NB4 (cell line): ENCODE measurements at regions not wholly inside any gene's neighbourhood (a gene's known extent, or its start where the extent isn't known, plus 50 kb on each side); places are given as distances from the start of the nearest gene placed in this dataset.

Source experiments
- CTCF ChIP-seq: IDR thresholded peaks from one replicate; pipeline ENCODE4 v1.5.1; 2012; ENCODE audit warnings: low read depth, low read length
- MAX ChIP-seq: IDR thresholded peaks from 2 replicates; pipeline ENCODE4 v1.6.1; 2011; ENCODE audit warnings: low read depth, low read length
- MYC ChIP-seq: IDR thresholded peaks from 2 replicates; pipeline ENCODE4 v1.6.1; 2011; ENCODE audit warnings: low read depth, low read length
- POLR2A ChIP-seq: IDR thresholded peaks from 2 replicates; pipeline ENCODE4 v1.6.1; 2011; ENCODE audit warnings: mild to moderate bottlenecking; ENCODE audit not compliant: insufficient read length; ENCODE audit errors: extremely low read depth

- TF ChIP-seq CTCF (no peak), POLR2A (no peak), MAX (no peak), MYC (no peak)
Measured at GRCh38 chr1:185668013-185668412, 66.2 kb upstream of the HMCN1 start.
